IMR-90 (cell line): ENCODE measurements at regions not wholly inside any gene's neighbourhood (a gene's known extent, or its start where the extent isn't known, plus 50 kb on each side); places are given as distances from the start of the nearest gene placed in this dataset.

Source experiments
- ATAC-seq: fragments of 200-7000 bp; cut with Tn5 transposase; 2 replicates; pipeline ENCODE4 v1.9.1; 2020; ENCODE audit warnings: low read depth, mild to moderate bottlenecking, moderate library complexity
- BruUV-seq: library from RNA; stranded (reverse); fragments of 400-500 nt; replicated peaks from 2 replicates; lab custom pipeline; 2021; lab: Mats Ljungman, UMichigan
- CTCF ChIA-PET: fragments of 300-600 bp; formaldehyde crosslinking; extraction: SDS; loops from one replicate; lab custom pipeline; 2021; ENCODE audit warnings: antibody characterized with exemption; lab: Yijun Ruan, JAX
- POLR2A ChIA-PET: fragments of 300-600 bp; sonication (Branson Sonifier 250); formaldehyde crosslinking; loops from one replicate; lab custom pipeline; 2022; ENCODE audit warnings: antibody characterized with exemption; ENCODE audit not compliant: unreplicated experiment; lab: Charles Lee
- DNase-seq: peaks from one replicate; pipeline ENCODE4 v3.0.0; 2013
- H2AFZ ChIP-seq: replicated peaks from 2 replicates; pipeline ENCODE3; 2013; ENCODE audit warnings: low read length, mild to moderate bottlenecking; ENCODE audit not compliant: poor library complexity
- H2AK5ac ChIP-seq: 2 replicates; pipeline ENCODE4 v1.6.1; 2013; ENCODE audit warnings: low read depth, low read length, inconsistent platforms
- H2AK9ac ChIP-seq: replicated peaks from 2 replicates; pipeline ENCODE3; 2013; ENCODE audit warnings: mild to moderate bottlenecking, low read depth, low read length, moderate library complexity; ENCODE audit not compliant: poor library complexity
- H2BK120ac ChIP-seq: 2 replicates; pipeline ENCODE4 v1.6.1; 2013; ENCODE audit warnings: low read depth, low read length, inconsistent platforms
- H2BK15ac ChIP-seq: 3 replicates; pipeline ENCODE4 v1.6.1; 2013; ENCODE audit warnings: low read depth, low read length, inconsistent platforms
- H2BK20ac ChIP-seq: 2 replicates; pipeline ENCODE4 v1.6.1; 2013; ENCODE audit warnings: low read depth, mild to moderate bottlenecking, inconsistent platforms, low read length, moderate library complexity
- H2BK5ac ChIP-seq: 2 replicates; pipeline ENCODE4 v1.6.1; 2013; ENCODE audit warnings: mild to moderate bottlenecking, low read depth, low read length, inconsistent platforms; ENCODE audit not compliant: poor library complexity, severe bottlenecking
- H3K14ac ChIP-seq: replicated peaks from 2 replicates; pipeline ENCODE4 v1.6.1; 2013; ENCODE audit warnings: low read depth, low read length, inconsistent platforms
- H3K18ac ChIP-seq: 2 replicates; pipeline ENCODE4 v1.6.1; 2013; ENCODE audit warnings: low read depth, low read length, control low read depth
- H3K23ac ChIP-seq: 2 replicates; pipeline ENCODE4 v1.6.1; 2013; ENCODE audit warnings: low read depth, low read length, inconsistent platforms
- H3K27ac ChIP-seq: 2 replicates; pipeline ENCODE4 v1.5.1; 2013; ENCODE audit warnings: mild to moderate bottlenecking, control low read depth, low read length; ENCODE audit not compliant: insufficient read depth
- H3K27me3 ChIP-seq: 2 replicates; pipeline ENCODE4 v1.6.1; 2013; ENCODE audit warnings: low read length; ENCODE audit not compliant: control insufficient read depth, insufficient read depth
- H3K36me3 ChIP-seq: 2 replicates; pipeline ENCODE4 v1.6.1; 2013; ENCODE audit warnings: low read length, mixed read lengths; ENCODE audit not compliant: control insufficient read depth, insufficient read depth
- H3K4ac ChIP-seq: 2 replicates; pipeline ENCODE4 v1.6.1; 2013; ENCODE audit warnings: low read depth, low read length, inconsistent platforms
- H3K4me1 ChIP-seq: 2 replicates; pipeline ENCODE4 v1.6.1; 2013; ENCODE audit warnings: low read length, mixed read lengths; ENCODE audit not compliant: control insufficient read depth, insufficient read depth
- H3K4me2 ChIP-seq: 2 replicates; pipeline ENCODE4 v1.6.1; 2013; ENCODE audit warnings: low read depth, mild to moderate bottlenecking, control low read depth, low read length, moderate library complexity
- H3K4me3 ChIP-seq: 2 replicates; pipeline ENCODE4 v1.5.1; 2013; ENCODE audit warnings: low read depth, mild to moderate bottlenecking, control low read depth, low read length, moderate library complexity; ENCODE audit not compliant: insufficient read depth
- H3K56ac ChIP-seq: 2 replicates; pipeline ENCODE4 v1.6.1; 2013; ENCODE audit warnings: low read length, inconsistent platforms; ENCODE audit not compliant: insufficient read depth; ENCODE audit errors: extremely low read depth
- H3K79me1 ChIP-seq, 2 experiments: 2 replicates each; pipeline ENCODE4 v1.6.1; 2013; ENCODE audit warnings: low read length in 2 of 2, inconsistent platforms in 1 of 2, low read depth in 1 of 2
- H3K9ac ChIP-seq: 2 replicates; pipeline ENCODE4 v1.6.1; 2013; ENCODE audit warnings: low read depth, low read length, control low read depth
- H3K9me1 ChIP-seq: 2 replicates; pipeline ENCODE4 v1.6.1; 2013; ENCODE audit warnings: low read length, inconsistent platforms; ENCODE audit not compliant: insufficient read depth
- H3K9me3 ChIP-seq: 2 replicates; pipeline ENCODE4 v1.6.1; 2013; ENCODE audit warnings: low read length; ENCODE audit not compliant: control insufficient read depth, insufficient read depth
- H4K20me1 ChIP-seq: 2 replicates; pipeline ENCODE4 v1.6.1; 2013; ENCODE audit warnings: low read length, inconsistent platforms; ENCODE audit not compliant: insufficient read depth
- H4K5ac ChIP-seq: 2 replicates; pipeline ENCODE4 v1.6.1; 2013; ENCODE audit warnings: mild to moderate bottlenecking, low read depth, low read length, control low read depth
- H4K8ac ChIP-seq, 2 experiments: 2 replicates each; pipeline ENCODE4 v1.6.1; 2013; ENCODE audit warnings: low read depth in 2 of 2, low read length in 2 of 2, control low read depth in 1 of 2, inconsistent platforms in 1 of 2
- H4K91ac ChIP-seq: 2 replicates; pipeline ENCODE4 v1.6.1; 2013; ENCODE audit warnings: low read depth, low read length, inconsistent platforms; ENCODE audit not compliant: insufficient read depth
- BHLHE40 ChIP-seq: fragments of 150-350 bp; IDR thresholded peaks from 2 replicates; pipeline ENCODE4 v1.6.1; 2016; ENCODE audit warnings: mild to moderate bottlenecking, low read depth, low read length
- CEBPB ChIP-seq: IDR thresholded peaks from 2 replicates; pipeline ENCODE4 v1.6.1; 2012; ENCODE audit warnings: low read depth, low read length, improper control_type of control experiment
- CHD1 ChIP-seq: IDR thresholded peaks from 2 replicates; pipeline ENCODE4 v1.6.1; 2012; ENCODE audit warnings: low read depth, low read length, improper control_type of control experiment
- CTCF ChIP-seq: conservative IDR thresholded peaks from 2 replicates; pipeline ENCODE4 v1.5.1; 2012; ENCODE audit warnings: mild to moderate bottlenecking, low read depth, low read length, improper control_type of control experiment
- ELK1 ChIP-seq: fragments of 150-350 bp; IDR thresholded peaks from 2 replicates; pipeline ENCODE4 v1.6.1; 2016; ENCODE audit warnings: low read depth, mild to moderate bottlenecking, low read length, moderate library complexity, borderline replicate concordance
- FOS ChIP-seq: fragments of 150-350 bp; IDR thresholded peaks from 2 replicates; pipeline ENCODE4 v1.6.1; 2016; ENCODE audit warnings: low read depth, low read length
- MAFK ChIP-seq: IDR thresholded peaks from 2 replicates; pipeline ENCODE4 v1.6.1; 2012; ENCODE audit warnings: low read depth, low read length, improper control_type of control experiment
- MAZ ChIP-seq: IDR thresholded peaks from 2 replicates; pipeline ENCODE4 v1.6.1; 2012; ENCODE audit warnings: low read depth, mild to moderate bottlenecking, low read length, improper control_type of control experiment, moderate library complexity, borderline replicate concordance
- NFE2L2 ChIP-seq: fragments of 150-350 bp; IDR thresholded peaks from 2 replicates; pipeline ENCODE4 v1.6.1; 2016; ENCODE audit warnings: low read depth, mild to moderate bottlenecking, low read length
- POLR2A ChIP-seq: IDR thresholded peaks from 2 replicates; pipeline ENCODE4 v1.6.1; 2012; ENCODE audit warnings: mild to moderate bottlenecking, low read depth, low read length
- RAD21 ChIP-seq: IDR thresholded peaks from 2 replicates; pipeline ENCODE4 v1.6.1; 2012; ENCODE audit warnings: low read length, improper control_type of control experiment
- RCOR1 ChIP-seq: IDR thresholded peaks from 2 replicates; pipeline ENCODE4 v1.6.1; 2012; ENCODE audit warnings: mild to moderate bottlenecking, low read length, improper control_type of control experiment; ENCODE audit not compliant: insufficient replicate concordance
- RFX5 ChIP-seq: IDR thresholded peaks from 2 replicates; pipeline ENCODE4 v1.8.0; 2012; ENCODE audit warnings: low read depth, mild to moderate bottlenecking, low read length, moderate library complexity
- USF2 ChIP-seq: fragments of 150-350 bp; IDR thresholded peaks from 2 replicates; pipeline ENCODE4 v1.6.1; 2017; ENCODE audit warnings: mild to moderate bottlenecking, antibody characterized with exemption, low read length, low read depth
- WGBS, 2 experiments: methylation state at CpG; one replicate each; pipeline versions ENCODE4 v1.1.5 to v1.1.7; 2013; ENCODE audit warnings: missing lambda C conversion rate in 2 of 2; ENCODE audit not compliant: insufficient read length in 1 of 2; ENCODE audit errors: extremely low coverage in 2 of 2; 5-methylcytosine and 5-hydroxymethylcytosine counted together
- dilution Hi-C: fragments of 300-500 bp; cut with HindIII; formaldehyde crosslinking; loops from one replicate; pipeline ENCODE4 v1.14.3; 2018; ENCODE audit warnings: low sequenced_read_pairs; ENCODE audit not compliant: unreplicated experiment
- in situ Hi-C: fragments of 300-500 bp; cut with MboI; formaldehyde crosslinking; loops from 3 replicates; pipeline ENCODE4 v1.14.3; 2019; ENCODE audit warnings: low sequenced_read_pairs, inconsistent platforms, mixed read lengths
- intact Hi-C: fragments of 100-400 bp; cut with micrococcal nuclease; formaldehyde crosslinking; loops from 2 replicates; pipeline ENCODE4 v1.10.0; 2022

- no peak overlapping the region for H3K27ac ChIP-seq
- H4K8ac ChIP-seq, result no peak overlapping the region
- WGBS, 2 experiments, result no CpG with 5 or more reads among the region's 1 CpG
- ChIA-PET POLR2A (no interaction called here), CTCF (no interaction called here)
- ATAC-seq (no peak), DNase-seq (no peak)
- in situ Hi-C loops, result no loop called here
- no peaks in the 10 kb centered on the region for H4K20me1 ChIP-seq
- H2AFZ ChIP-seq, result no peak overlapping the region
- H3K4me2 ChIP-seq, result no peak overlapping the region
- H3K36me3 ChIP-seq, result no peaks in the 10 kb centered on the region
- no peak overlapping the region for H2AK9ac ChIP-seq
- H3K23ac ChIP-seq, result no peak overlapping the region
- no peak overlapping the region for H2BK120ac ChIP-seq
- no peak overlapping the region for H4K91ac ChIP-seq
- no peaks in the 10 kb centered on the region for H3K79me1 ChIP-seq
- H4K5ac ChIP-seq, result no peak overlapping the region
- H3K4ac ChIP-seq, result no peak overlapping the region
- no peak for TF ChIP-seq POLR2A
- TF ChIP-seq RAD21, result no peak
- TF ChIP-seq MAZ, result no peak
- no peak for TF ChIP-seq FOS
- no peak for TF ChIP-seq BHLHE40
- TF ChIP-seq CTCF, result no peak
- TF ChIP-seq NFE2L2, result no peak
- no peak for TF ChIP-seq MAFK
- no peak for TF ChIP-seq CEBPB
- no peak for TF ChIP-seq RCOR1
- no peak for TF ChIP-seq USF2
- TF ChIP-seq ELK1, result no peak
- no peak for TF ChIP-seq RFX5
- TF ChIP-seq CHD1, result no peak
- BruUV-seq, result no TSS peak
- H2BK5ac ChIP-seq, result no peak overlapping the region
- no peak overlapping the region for H3K14ac ChIP-seq
- H2BK15ac ChIP-seq, result no peak overlapping the region
- H3K18ac ChIP-seq, result no peak overlapping the region
- no peak overlapping the region for H3K4me3 ChIP-seq
- no peak overlapping the region for H2AK5ac ChIP-seq
- no peak overlapping the region for H3K9ac ChIP-seq
- no peak overlapping the region for H3K56ac ChIP-seq
- H2BK20ac ChIP-seq, result no peak overlapping the region
- H3K27me3 ChIP-seq, result no peaks in the 10 kb centered on the region
- dilution Hi-C loops, result no loop called here
- no peaks in the 10 kb centered on the region for H3K9me1 ChIP-seq
- intact Hi-C loops, result no loop called here
- H3K4me1 ChIP-seq, result no peaks in the 10 kb centered on the region
- H3K9me3 ChIP-seq, result 0 out of 2 replicates have a peak, but pooled peaks cover 2% of the 10 kb centered on the region
Measured at GRCh38 chr18:7336623-7337022, 105.7 kb downstream of the LRRC30 start.
